H9 (cell line): ENCODE measurements at regions not wholly inside any gene's neighbourhood (a gene's known extent, or its start where the extent isn't known, plus 50 kb on each side); places are given as distances from the start of the nearest gene placed in this dataset.

Experiments
- DNase-seq: peaks from one replicate; pipeline ENCODE4 v3.0.0-alpha.2; 2017
- H2AFZ ChIP-seq: one replicate; pipeline ENCODE4 v1.6.1; 2013; ENCODE audit warnings: mild to moderate bottlenecking, low read length, control low read depth, moderate library complexity
- H2AK5ac ChIP-seq: 2 replicates; pipeline ENCODE4 v1.6.1; 2013; ENCODE audit warnings: low read length, control low read depth, mixed read lengths; ENCODE audit not compliant: insufficient read length
- H2BK120ac ChIP-seq: one replicate; pipeline ENCODE4 v1.6.1; 2013; ENCODE audit warnings: low read depth, mild to moderate bottlenecking, low read length, control low read depth, inconsistent platforms; ENCODE audit not compliant: poor library complexity, severe bottlenecking
- H2BK12ac ChIP-seq: 2 replicates; pipeline ENCODE4 v1.6.1; 2013; ENCODE audit warnings: low read length, control low read depth, mixed read lengths, low read depth; ENCODE audit not compliant: insufficient read length
- H2BK15ac ChIP-seq: 2 replicates; pipeline ENCODE4 v1.6.1; 2013; ENCODE audit warnings: low read depth, low read length, control low read depth
- H2BK20ac ChIP-seq: one replicate; pipeline ENCODE4 v1.6.1; 2013; ENCODE audit warnings: low read depth, mild to moderate bottlenecking, low read length, control low read depth, inconsistent platforms; ENCODE audit not compliant: poor library complexity, severe bottlenecking
- H2BK5ac ChIP-seq: 2 replicates; pipeline ENCODE4 v1.6.1; 2013; ENCODE audit warnings: low read length, control low read depth, mixed read lengths; ENCODE audit not compliant: insufficient read length
- H3K14ac ChIP-seq: 2 replicates; pipeline ENCODE4 v1.6.1; 2013; ENCODE audit warnings: low read length, control low read depth; ENCODE audit not compliant: insufficient read depth
- H3K18ac ChIP-seq: 2 replicates; pipeline ENCODE4 v1.6.1; 2013; ENCODE audit warnings: low read depth, mild to moderate bottlenecking, mixed read lengths, low read length, control low read depth; ENCODE audit not compliant: insufficient read length
- H3K23ac ChIP-seq: 2 replicates; pipeline ENCODE4 v1.6.1; 2013; ENCODE audit warnings: low read length, control low read depth, mixed read lengths, low read depth; ENCODE audit not compliant: insufficient read length
- H3K23me2 ChIP-seq: 2 replicates; pipeline ENCODE4 v1.6.1; 2013; ENCODE audit warnings: low read depth, mild to moderate bottlenecking, mixed read lengths, low read length, control low read depth; ENCODE audit not compliant: insufficient read length, poor library complexity, severe bottlenecking
- H3K27ac ChIP-seq: 2 replicates; pipeline ENCODE4 v1.5.1; 2013; ENCODE audit warnings: low read length, control low read depth, mixed read lengths, low read depth; ENCODE audit not compliant: insufficient read length
- H3K27me3 ChIP-seq: 2 replicates; pipeline ENCODE4 v1.6.1; 2013; ENCODE audit warnings: low read length, control low read depth, inconsistent platforms; ENCODE audit not compliant: insufficient read depth
- H3K4ac ChIP-seq: 2 replicates; pipeline ENCODE4 v1.6.1; 2013; ENCODE audit warnings: low read depth, mild to moderate bottlenecking, control low read depth, inconsistent platforms, low read length, moderate library complexity
- H3K4me1 ChIP-seq: 2 replicates; pipeline ENCODE4 v1.6.1; 2013; ENCODE audit warnings: low read length, control low read depth, inconsistent platforms; ENCODE audit not compliant: insufficient read depth
- H3K4me2 ChIP-seq: 2 replicates; pipeline ENCODE4 v1.6.1; 2013; ENCODE audit warnings: low read length, control low read depth, mixed read lengths; ENCODE audit not compliant: insufficient read length, insufficient read depth
- H3K56ac ChIP-seq: 2 replicates; pipeline ENCODE4 v1.6.1; 2013; ENCODE audit warnings: low read depth, mild to moderate bottlenecking, mixed read lengths, low read length, control low read depth; ENCODE audit not compliant: insufficient read length
- H3K79me1 ChIP-seq: 2 replicates; pipeline ENCODE4 v1.6.1; 2013; ENCODE audit warnings: low read depth, mild to moderate bottlenecking, moderate library complexity, low read length, control low read depth, inconsistent platforms; ENCODE audit not compliant: insufficient read depth, poor library complexity, severe bottlenecking
- H3K79me2 ChIP-seq: 2 replicates; pipeline ENCODE4 v1.6.1; 2013; ENCODE audit warnings: low read length, control low read depth, inconsistent platforms; ENCODE audit not compliant: insufficient read depth
- H3K9ac ChIP-seq: 2 replicates; pipeline ENCODE4 v1.6.1; 2013; ENCODE audit warnings: low read length, control low read depth, mixed read lengths; ENCODE audit not compliant: insufficient read length; ENCODE audit errors: extremely low read depth
- H3K9me3 ChIP-seq: one replicate; pipeline ENCODE4 v1.6.1; 2013; ENCODE audit warnings: low read depth, low read length, inconsistent platforms; ENCODE audit not compliant: control insufficient read depth
- H3T11ph ChIP-seq: one replicate; pipeline ENCODE4 v1.6.1; 2013; ENCODE audit warnings: mild to moderate bottlenecking, low read length, control low read depth, inconsistent platforms
- H4K20me1 ChIP-seq: one replicate; pipeline ENCODE4 v1.6.1; 2013; ENCODE audit not compliant: control insufficient read depth, insufficient read length, insufficient read depth
- H4K5ac ChIP-seq: 2 replicates; pipeline ENCODE4 v1.6.1; 2013; ENCODE audit warnings: low read depth, mild to moderate bottlenecking, mixed read lengths, low read length, control low read depth; ENCODE audit not compliant: insufficient read length
- H4K8ac ChIP-seq: replicated peaks from 2 replicates; pipeline ENCODE4 v1.6.1; 2013; ENCODE audit warnings: low read length, control low read depth, mixed read lengths, low read depth; ENCODE audit not compliant: insufficient read length
- H4K91ac ChIP-seq: 2 replicates; pipeline ENCODE4 v1.6.1; 2013; ENCODE audit warnings: low read depth, mild to moderate bottlenecking, moderate library complexity, mixed read lengths, low read length, control low read depth; ENCODE audit not compliant: insufficient read length
- H3K27ac Mint-ChIP-seq, 3 experiments: 2 replicates in 2 of 3; 3 replicates in 1 of 3; pipeline ENCODE4 v1.8.0; 2020 to 2021; ENCODE audit warnings: mixed read lengths in 3 of 3, mild to moderate bottlenecking in 1 of 3, moderate library complexity in 1 of 3
- H3K27me3 Mint-ChIP-seq: 2 replicates; pipeline ENCODE4 v1.8.0; 2021; ENCODE audit warnings: low read depth, mild to moderate bottlenecking, moderate library complexity, mixed read lengths
- H3K36me3 Mint-ChIP-seq, 3 experiments: 2 replicates in 2 of 3; 3 replicates in 1 of 3; pipeline ENCODE4 v1.8.0; 2020 to 2021; ENCODE audit warnings: low read depth in 3 of 3, mixed read lengths in 3 of 3; ENCODE audit not compliant: insufficient read depth in 1 of 3
- H3K4me1 Mint-ChIP-seq, 2 experiments: 2 replicates each; pipeline ENCODE4 v1.8.0; 2020; ENCODE audit warnings: mixed read lengths in 2 of 2
- H3K4me3 Mint-ChIP-seq, 2 experiments: 2 replicates in 1 of 2; 3 replicates in 1 of 2; pipeline ENCODE4 v1.8.0; 2020 to 2021; ENCODE audit warnings: mild to moderate bottlenecking in 2 of 2, mixed read lengths in 2 of 2, moderate library complexity in 1 of 2
- H3K9me3 Mint-ChIP-seq, 2 experiments: 2 replicates in 1 of 2; 3 replicates in 1 of 2; pipeline ENCODE4 v1.8.0; 2020; ENCODE audit warnings: mild to moderate bottlenecking in 2 of 2, mixed read lengths in 2 of 2, moderate library complexity in 1 of 2
- CTCF ChIP-seq: fragments of 200-600 bp; sonication (generic); conservative IDR thresholded peaks from 3 replicates; pipeline ENCODE4 v1.8.0; 2021; ENCODE audit warnings: antibody characterized with exemption, mild to moderate bottlenecking
- WGBS: extraction: QIAGEN DNeasy Blood & Tissue Kit; methylation state at CpG from one replicate; pipeline ENCODE4 v1.1.7; 2013; ENCODE audit warnings: missing lambda C conversion rate, low lambda C conversion rate, mixed read lengths; ENCODE audit not compliant: insufficient read length; ENCODE audit errors: extremely low coverage; 5-methylcytosine and 5-hydroxymethylcytosine counted together

- Histone ChIP-seq H2BK15ac (no peak overlapping the region), H4K8ac (no peak overlapping the region), H2BK12ac (no peak overlapping the region), H4K20me1 (no peaks in the 10 kb centered on the region), H3K4ac (no peak overlapping the region), H3K27me3 (no peaks in the 10 kb centered on the region), H3K27ac (no peak overlapping the region), H3K14ac (no peak overlapping the region), H3K9ac (no peak overlapping the region), H2AFZ (no peak overlapping the region), H3K4me2 (no peak overlapping the region), H3K56ac (no peak overlapping the region), H3K23me2 (no peaks in the 10 kb centered on the region), H4K91ac (no peak overlapping the region), H2BK5ac (no peak overlapping the region), H4K5ac (no peak overlapping the region), H3K79me2 (no peaks in the 10 kb centered on the region), H2BK20ac (no peak overlapping the region), H3K23ac (no peak overlapping the region), H3K18ac (no peak overlapping the region), H3K79me1 (no peaks in the 10 kb centered on the region), H3T11ph (no peak overlapping the region), H3K9me3 (no peaks in the 10 kb centered on the region), H2BK120ac (no peak overlapping the region), H2AK5ac (no peak overlapping the region), H3K4me1 (no peaks in the 10 kb centered on the region)
- Mint-ChIP-seq H3K27ac (no peak overlapping the region), H3K4me1 (no peaks in the 10 kb centered on the region), H3K36me3 (peaks cover 0 to 2% (median 0%) of the 10 kb centered on the region in 3 experiments; a peak in 1 of 7 replicates), H3K27me3 (no peaks in the 10 kb centered on the region), H3K9me3 (no peaks in the 10 kb centered on the region), H3K4me3 (no peak overlapping the region)
- WGBS, result no CpG with 5 or more reads among the region's 1 CpG
- no peak for TF ChIP-seq CTCF
- no peak for DNase-seq
Measured at GRCh38 chr2:22822835-22823234, 562.1 kb upstream of the KLHL29 start.
